ENCODE measurements at regions not wholly inside any gene's neighbourhood (a gene's known extent, or its start where the extent isn't known, plus 50 kb on each side); places are given as distances from the start of the nearest gene placed in this dataset.
"Not testable (repeated sequence)": the region's sequence is repeated elsewhere in the genome, so short reads cannot be mapped to it uniquely, and the experiment has no call there.

GRCh38 chr2:47295131-47295980, 73.8 kb upstream of the EPCAM start:
- DNase-seq: peak in 3 of 4 experiments; percentile 29 to 51 (median 35)

DNA sequence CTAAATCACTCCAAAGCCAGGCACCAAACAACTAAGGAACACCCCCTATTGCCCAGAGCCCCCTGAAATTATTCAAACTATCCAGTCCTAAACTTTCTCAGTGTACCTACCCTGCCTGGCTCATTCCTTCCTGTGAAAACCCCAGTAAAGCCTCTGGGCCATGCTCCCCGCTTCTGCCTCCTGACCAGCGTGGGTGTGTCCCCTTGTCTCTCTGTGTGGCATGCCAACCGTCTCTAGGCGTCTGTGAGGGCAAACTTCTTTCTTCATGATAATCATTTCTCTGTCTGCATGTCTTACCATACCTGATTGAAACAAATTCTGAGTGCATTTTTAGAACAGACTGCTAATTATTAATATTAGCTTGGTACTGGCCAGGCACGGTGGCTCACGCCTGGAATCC, 75.1 kb upstream of the EPCAM start:
- DNase-seq: peak in 3 of 4 experiments; percentile 50 to 66 (median 56)

DNA sequence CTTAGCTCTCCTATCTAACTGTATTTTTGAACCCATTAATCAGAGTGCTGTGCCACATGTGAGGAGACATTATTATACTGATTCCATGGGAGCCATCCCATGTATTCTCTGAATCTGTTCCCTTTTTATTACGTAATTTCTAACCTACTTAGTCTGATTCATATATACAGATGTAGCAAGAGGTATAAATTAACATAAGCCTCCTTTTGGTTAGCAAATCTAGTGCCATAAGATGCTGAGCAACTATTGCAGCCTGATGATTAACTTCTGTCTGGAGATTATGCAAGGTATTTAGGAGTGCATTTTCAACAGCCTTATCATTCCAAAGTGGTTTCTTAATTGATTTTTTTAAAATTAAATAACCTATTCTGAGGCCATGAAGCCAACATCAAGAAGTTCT, 80.2 kb upstream of the EPCAM start:
- peak; percentile 47 to 89 (median 69) for DNase-seq

DNA sequence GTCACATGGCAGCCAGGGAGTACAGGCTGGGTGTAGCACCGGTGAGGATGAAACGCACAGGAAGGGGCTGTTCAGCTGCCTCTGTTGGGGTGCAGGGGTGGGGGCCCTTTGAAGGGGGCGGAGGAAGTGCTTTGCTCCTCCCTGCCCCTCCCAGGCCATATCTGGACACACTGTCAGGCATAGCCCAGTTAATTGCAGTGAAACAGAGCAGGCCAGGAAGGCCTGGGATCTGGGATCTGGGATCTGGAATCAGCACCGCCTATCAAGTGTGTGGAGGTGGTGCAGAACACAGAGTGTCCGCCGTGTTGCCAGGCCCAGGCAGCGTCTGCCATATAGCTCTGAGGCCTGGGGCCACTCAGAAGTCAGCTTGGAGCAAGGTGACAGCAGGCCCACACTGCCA, 85.5 kb upstream of the EPCAM start:
- no peak for DNase-seq

DNA sequence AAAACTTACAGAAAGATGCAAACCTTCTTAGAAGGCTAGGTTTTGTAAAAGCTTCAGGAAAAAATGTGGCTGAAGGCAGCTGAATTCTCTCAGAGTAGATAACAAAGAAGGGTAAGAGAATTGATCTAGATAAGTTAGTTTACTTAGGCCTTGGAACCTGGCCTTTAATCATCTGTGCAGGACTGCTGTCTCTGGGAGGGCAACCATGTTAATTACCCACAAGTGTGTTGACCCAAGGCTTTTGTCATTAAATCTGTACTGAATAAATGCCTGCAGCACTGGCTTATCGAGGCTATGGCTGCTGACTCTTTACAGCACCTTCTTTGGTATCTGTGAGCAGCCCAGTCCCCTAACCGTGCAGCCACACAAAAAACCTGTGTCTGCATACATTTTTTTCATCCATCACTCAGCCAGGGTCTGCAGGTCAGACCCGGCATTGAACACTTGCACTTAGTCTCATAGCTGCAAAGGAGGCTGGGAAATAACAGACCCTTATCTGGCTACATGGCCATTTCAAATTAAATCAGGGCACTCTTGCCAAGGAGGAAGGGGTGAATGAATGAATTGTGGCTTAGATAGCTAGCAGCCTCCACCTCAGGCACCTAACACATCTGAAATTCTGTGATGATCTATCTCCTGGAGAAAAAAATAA, 86.4 kb upstream of the EPCAM start:
- DNase-seq: no peak

- DNase-seq: not testable (repeated sequence)
Measured at GRCh38 chr2:47279525-47279924, 89.6 kb upstream of the EPCAM start.

- DNase-seq: no peak
Measured at GRCh38 chr2:47277987-47278386, 91.1 kb upstream of the EPCAM start.

GRCh38 chr2:47277187-47277586, 91.9 kb upstream of the EPCAM start:
- DNase-seq: no peak

DNA sequence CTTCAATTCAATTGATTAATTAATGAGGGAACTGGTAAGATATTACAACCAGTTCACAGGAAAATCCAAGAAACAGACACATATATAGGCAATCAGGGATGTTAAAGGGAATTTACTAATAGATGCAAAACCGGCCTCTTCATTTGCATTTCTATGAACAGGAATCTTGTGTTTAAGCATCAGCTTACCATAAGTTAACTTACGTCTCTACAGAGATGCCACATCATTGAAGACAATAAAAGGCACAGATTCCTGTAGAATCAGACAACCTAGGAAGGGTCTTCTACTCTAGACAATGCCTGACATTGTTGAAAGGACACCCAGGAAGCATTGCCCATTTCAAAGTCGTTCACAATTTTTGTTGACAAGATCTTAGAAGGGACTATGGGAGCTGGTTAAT, 93.0 kb upstream of the EPCAM start:
- no peak for DNase-seq

DNA sequence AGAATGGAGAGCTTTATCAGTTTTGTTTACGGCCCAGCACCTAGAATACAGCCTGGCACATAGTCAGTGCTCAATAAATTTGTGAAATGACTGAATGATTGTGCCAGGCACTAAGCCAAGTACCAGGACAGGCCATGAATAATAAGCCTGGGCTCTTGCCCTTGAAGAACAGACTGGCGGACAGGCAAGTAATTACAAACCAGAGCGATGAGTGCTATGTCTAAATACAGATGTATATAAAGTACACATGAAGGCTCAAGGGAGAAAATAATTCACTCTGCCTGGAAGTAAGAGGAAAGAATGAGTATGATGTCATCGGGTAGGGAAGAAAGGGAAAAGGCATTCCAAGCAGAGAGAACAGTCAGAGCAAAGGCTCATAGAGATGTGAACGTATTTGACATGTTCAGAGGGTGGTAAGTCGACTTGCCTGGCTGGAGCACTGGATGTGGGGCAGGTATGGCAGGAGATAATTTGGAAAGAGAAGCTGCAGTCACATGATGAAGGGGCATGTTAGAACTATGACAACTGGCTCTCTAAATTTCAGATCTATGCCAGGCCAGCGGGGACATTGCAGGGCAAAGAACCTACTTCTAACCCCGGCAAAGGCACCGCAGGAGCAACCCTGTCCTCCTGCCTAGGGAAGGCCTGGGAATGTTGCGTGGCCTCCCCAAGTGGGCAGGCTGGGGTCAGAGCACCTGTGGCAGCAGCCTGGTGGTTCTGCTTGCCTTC, 94.9 kb upstream of the EPCAM start:
- no peak for DNase-seq

DNA sequence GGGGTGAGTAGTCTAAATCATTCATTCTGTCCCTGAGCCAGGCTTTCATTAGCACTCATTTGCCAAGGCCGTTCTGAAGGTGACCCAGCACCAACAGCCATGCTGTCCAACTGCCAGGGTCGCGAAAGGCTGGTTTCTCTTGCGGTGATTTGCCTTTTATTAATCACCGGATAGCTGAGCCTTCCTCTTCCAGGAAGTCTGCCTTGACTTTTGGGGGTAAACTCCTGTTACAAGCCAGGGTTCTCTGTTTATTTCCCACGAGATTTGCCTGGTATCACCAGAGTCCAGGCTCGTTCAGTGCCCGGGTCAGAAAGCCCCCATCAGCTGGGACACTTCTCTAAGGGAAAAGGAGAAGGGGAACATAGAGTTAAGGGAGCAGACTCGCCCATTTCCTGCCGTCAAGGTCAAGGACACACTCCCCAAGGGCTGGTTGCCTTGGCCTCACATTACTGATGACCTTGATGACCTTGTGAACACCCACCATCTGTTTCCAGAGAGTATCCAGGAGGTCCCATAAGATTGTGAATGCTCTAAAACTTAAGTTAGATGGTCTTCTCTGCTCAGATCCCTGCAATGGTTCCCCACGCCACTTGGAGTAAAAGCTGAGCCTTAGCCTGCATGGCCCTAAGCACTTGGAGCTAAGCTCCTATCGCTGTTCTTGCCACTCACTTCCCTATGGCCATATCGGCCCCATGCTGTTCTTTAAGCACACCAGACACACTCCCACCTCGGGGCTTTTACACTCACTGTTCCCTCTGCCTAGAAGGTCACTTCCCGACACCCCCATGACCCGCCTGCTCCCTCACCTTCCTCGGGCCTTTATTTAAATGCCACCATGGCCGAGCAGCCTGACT, 96.0 kb upstream of the EPCAM start:
- DNase-seq: peak in 3 of 4 experiments; percentile 28 to 45 (median 28)

DNA sequence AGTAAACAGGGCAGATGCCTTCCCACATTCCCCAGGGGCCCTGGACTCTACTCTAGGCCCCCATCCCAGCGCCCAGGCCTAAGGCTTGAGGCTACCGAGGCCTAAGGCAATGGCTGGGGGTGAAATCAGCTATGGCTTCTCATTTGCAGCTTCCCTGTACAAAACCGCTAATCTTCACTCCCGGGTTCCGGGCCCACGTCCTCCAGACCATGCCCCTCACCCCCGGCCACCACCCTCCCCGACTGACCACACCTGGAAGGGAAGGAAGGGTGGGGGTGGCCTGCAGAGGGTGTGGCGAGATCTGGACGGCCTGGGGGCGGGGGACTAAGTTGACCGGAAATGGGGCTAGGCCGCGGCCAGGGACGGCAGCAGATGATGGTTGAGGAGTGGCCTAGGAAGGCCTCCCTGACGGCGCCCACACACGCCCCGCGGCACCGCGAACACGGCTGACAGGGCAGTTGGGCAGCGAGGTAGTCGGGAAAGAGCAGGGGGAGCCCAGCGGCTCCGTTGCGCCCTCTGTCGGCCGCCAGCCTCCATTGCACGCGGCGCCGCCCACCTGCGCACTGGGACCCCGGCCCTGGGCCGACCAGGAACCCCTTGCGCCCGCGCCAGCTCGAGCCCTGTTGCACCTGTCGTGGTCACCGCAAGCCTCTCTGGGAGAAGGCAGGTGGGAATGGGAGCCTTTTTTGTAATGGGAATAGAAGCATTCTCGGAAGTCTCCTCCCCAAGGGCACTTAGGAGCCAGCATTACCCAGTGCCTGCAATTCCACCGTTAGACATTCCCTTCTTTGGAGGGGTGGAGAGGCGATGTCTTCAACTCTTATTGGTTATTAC, 95.9 kb upstream of the CALM2 start:
- DNase-seq: peak; percentile 57 to 77 (median 65)

DNA sequence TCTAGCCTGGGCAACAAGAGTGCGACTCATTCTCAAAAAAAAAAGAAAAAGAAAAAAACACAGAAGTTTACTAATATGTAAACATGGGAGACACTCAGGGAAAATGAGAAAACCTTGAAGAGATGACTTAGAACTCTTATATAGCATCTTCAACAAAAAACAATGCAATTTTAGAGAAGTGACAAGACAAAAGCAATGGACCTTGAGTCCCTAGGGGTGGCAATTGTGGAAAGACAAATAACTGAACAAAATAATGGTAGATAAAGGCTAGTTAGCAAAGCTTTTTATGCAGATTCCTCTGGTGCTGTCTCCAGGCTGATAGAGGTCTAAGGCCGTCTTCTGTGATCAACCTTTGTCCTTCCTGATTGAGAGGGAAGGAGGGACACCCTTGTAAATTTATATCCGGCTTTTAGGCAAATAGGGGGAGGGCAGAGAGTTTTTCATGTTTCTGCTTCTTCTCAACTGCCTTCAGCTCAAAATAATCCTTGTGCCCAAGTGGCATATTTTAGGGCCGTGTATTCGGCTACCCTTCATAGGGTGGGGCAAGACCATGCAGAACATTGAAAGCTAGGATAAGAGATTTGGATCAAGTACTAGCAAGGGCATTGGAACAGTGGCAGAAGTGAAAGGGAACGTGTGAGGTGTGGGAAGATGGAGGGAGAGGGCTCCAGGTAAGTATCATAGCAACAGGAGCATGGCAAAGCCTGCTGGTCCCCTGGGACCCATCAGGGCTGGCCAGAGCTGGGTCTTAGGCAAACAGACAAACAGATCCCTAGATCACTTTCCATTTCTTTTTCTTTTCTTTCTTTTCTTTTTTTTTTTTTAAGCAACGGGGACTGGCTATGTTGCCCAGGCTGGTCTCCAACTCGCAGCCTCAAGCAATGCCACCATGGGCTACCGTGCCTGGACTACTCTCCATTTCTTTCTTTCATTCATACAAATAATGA, 95.0 kb upstream of the CALM2 start:
- DNase-seq: no peak

GRCh38 chr2:47270421-47270820, 94.1 kb upstream of the CALM2 start:
- DNase-seq: no peak

- peak; percentile 66 to 81 (median 68) for DNase-seq
Measured at GRCh38 chr2:47269316-47270232, 93.3 kb upstream of the CALM2 start.

- DNase-seq: no peak
Measured at GRCh38 chr2:47267711-47268086, 91.4 kb upstream of the CALM2 start.

DNA sequence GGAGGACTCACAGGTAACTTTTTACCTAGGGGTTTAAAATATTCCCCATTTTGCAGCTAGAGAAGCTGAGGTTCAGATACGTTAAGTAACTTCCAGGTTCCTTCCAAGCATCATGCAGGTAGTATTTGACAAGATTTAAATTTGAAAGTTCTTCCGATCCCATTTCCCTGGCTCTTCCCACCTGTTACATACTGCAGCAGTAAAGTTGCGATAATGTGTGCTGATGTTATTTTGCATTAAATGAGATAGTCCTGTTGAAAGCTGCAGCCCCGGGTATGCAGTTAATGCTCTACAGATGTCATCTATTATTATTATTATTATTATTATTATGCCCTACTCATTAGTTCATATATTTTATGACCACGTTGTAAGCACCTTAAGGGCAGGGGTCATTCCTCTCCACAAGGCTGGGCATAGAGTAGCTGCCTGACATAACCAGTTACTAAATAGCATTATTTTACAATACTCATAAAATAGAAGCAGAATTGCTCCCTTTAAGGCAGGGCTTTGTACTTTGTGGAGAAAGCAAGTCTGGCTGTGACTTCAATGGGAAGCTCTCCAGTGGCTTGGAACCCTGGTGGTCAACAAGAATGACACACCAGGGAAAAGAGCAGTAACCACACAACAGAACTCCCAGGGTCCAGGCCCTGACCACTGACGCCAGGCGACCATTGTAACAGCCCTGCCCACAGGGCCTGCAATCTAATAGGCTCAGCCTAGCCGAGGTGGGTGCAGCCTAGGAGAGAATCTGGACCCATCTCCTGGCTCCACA, 90.8 kb upstream of the CALM2 start:
- DNase-seq: no peak

DNA sequence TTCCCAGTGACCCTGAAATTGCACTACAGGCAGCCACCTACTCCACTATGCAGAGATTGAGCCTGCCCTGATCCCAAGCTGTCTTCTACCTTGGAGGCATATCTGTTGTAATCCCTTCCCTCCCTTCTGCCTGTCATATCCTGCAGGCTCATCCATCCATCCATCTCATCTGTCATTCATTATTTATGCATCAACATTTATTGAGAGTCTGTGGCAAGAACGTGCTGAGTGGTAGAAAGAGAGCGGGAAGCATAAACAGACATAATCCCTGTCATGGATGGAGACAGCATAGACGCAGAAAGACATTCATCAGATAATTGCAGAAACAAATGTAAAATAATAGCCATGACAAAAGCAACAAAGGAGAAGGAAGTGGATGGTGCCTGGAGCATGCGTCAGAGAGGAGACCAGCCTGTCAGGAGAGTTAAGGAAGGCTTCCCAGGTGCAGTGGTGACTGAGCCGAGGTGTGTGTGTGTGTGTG, 89.5 kb upstream of the CALM2 start:
- DNase-seq: peak in 1 of 4 experiments; percentile 12
